ENCODE measurements at regions not wholly inside any gene's neighbourhood (a gene's known extent, or its start where the extent isn't known, plus 50 kb on each side); places are given as distances from the start of the nearest gene placed in this dataset.

DNA sequence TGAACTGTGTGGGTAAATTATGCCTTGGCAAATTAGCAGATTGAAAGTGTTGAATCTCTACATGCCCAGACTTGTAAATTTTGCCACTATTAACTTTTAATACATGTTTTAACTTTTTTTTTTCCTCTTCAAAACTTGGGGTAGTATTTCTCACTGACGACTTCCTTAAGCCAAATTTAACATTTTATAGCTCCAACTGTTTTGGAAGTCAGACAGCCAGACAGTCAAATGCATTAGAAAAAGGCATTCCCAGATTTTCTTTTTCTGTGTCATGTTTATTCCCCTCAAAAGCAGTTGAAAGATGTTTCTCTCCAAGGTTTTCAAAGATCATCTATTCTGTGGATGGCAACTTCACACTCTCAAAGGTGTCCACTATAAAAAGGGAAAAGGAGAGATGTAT lies 226.8 kb upstream of the FN1 start:
- H3K9me3 ChIP-seq (ENCODE audit: control insufficient read depth, insufficient read depth, low read length) = no peaks in the 10 kb centered on the region
- H3K36me3 ChIP-seq (ENCODE audit: control insufficient read depth, low read length) = no peaks in the 10 kb centered on the region
- H3K4me3 ChIP-seq (ENCODE audit: low read length) = no peak overlapping the region
- no peaks in the 10 kb centered on the region for H4K20me1 ChIP-seq (ENCODE audit: control insufficient read depth, insufficient read depth, low read depth, low read length)
- H3F3A ChIP-seq (ENCODE audit: control insufficient read depth, insufficient read depth) = no peaks in the 10 kb centered on the region
- TF ChIP-seq, protein P1, sequence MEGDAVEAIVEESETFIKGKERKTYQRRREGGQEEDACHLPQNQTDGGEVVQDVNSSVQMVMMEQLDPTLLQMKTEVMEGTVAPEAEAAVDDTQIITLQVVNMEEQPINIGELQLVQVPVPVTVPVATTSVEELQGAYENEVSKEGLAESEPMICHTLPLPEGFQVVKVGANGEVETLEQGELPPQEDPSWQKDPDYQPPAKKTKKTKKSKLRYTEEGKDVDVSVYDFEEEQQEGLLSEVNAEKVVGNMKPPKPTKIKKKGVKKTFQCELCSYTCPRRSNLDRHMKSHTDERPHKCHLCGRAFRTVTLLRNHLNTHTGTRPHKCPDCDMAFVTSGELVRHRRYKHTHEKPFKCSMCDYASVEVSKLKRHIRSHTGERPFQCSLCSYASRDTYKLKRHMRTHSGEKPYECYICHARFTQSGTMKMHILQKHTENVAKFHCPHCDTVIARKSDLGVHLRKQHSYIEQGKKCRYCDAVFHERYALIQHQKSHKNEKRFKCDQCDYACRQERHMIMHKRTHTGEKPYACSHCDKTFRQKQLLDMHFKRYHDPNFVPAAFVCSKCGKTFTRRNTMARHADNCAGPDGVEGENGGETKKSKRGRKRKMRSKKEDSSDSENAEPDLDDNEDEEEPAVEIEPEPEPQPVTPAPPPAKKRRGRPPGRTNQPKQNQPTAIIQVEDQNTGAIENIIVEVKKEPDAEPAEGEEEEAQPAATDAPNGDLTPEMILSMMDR (IDR thresholded peaks at IDR 0.05; ENCODE audit: low read depth, low read length, poor library complexity, severe bottlenecking) = no peak
- TF ChIP-seq EZH2phosphoT487 (IDR thresholded peaks at IDR 0.05; ENCODE audit: borderline replicate concordance, low read length) = no peak
- no peak overlapping the region for H3K27ac ChIP-seq (ENCODE audit: low read depth, low read length)
- no peak overlapping the region for H3K4me2 ChIP-seq (ENCODE audit: low read length)
- no peaks in the 10 kb centered on the region for H3K79me2 ChIP-seq (ENCODE audit: control insufficient read depth, low read length)
- H3K9me2 ChIP-seq (replicated peaks; ENCODE audit: control insufficient read depth, low read length) = no peaks in the 10 kb centered on the region
- no peaks in the 10 kb centered on the region for H3K27me3 ChIP-seq (ENCODE audit: control insufficient read depth, low read length)
- H3K4me1 ChIP-seq (ENCODE audit: control insufficient read depth, low read length) = no peaks in the 10 kb centered on the region

DNA sequence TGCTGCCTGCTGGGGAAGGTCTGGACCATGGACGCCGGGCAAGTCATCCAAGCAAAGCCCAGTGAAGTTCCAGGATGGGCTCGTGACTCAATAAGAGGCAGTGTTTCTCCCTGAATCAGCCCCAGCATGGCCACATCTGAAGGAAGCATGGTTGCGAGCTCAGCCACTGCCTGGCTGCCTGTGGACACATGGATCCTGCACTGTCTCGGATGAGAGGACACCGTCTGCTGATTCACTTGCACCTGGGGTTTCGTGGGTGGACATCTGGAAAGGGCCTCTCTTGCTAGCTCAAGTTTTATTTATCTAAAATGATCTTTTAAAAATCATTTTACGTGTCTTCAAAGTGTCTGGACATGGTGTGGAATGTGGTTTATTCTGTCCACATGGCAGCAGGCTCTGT lies 224.8 kb upstream of the FN1 start:
- Histone ChIP-seq H3K9me2 (replicated peaks; ENCODE audit: control insufficient read depth, low read length) (no peaks in the 10 kb centered on the region), H3K4me1 (ENCODE audit: control insufficient read depth, low read length) (no peaks in the 10 kb centered on the region), H3K27me3 (ENCODE audit: control insufficient read depth, low read length) (no peaks in the 10 kb centered on the region), H3K4me3 (ENCODE audit: low read length) (no peak overlapping the region), H3K79me2 (ENCODE audit: control insufficient read depth, low read length) (no peaks in the 10 kb centered on the region), H3K36me3 (ENCODE audit: control insufficient read depth, low read length) (no peaks in the 10 kb centered on the region), H4K20me1 (ENCODE audit: control insufficient read depth, insufficient read depth, low read depth, low read length) (no peaks in the 10 kb centered on the region), H3K9me3 (ENCODE audit: control insufficient read depth, insufficient read depth, low read length) (no peaks in the 10 kb centered on the region), H3F3A (ENCODE audit: control insufficient read depth, insufficient read depth) (no peaks in the 10 kb centered on the region), H3K4me2 (ENCODE audit: low read length) (no peak overlapping the region), H3K27ac (ENCODE audit: low read depth, low read length) (no peak overlapping the region)
- TF ChIP-seq EZH2phosphoT487 (IDR thresholded peaks at IDR 0.05; ENCODE audit: borderline replicate concordance, low read length) = no peak
- TF ChIP-seq, protein P1 (IDR thresholded peaks at IDR 0.05; ENCODE audit: low read depth, low read length, poor library complexity, severe bottlenecking) = no peak

DNA sequence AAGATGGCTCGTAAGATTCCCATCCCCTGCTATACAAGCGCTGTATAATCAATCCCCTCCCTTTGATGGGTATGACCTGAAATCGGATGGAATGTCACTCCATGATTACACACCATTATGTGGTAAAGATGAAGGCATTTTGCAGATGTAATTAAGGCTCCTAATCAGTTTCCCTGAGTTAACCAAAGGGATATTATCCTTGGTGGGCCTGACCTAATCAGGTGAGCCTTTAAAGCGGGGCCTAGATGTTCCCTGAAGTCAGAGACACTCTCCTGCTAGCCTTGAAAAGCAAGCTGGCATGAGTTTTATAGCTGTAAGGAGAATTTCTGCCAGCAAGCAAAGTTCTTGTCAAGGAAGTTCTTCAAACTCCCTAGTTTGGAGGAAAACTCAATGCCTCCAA lies 223.8 kb upstream of the FN1 start:
- H3K4me1 ChIP-seq (ENCODE audit: control insufficient read depth, low read length) = no peaks in the 10 kb centered on the region
- no peaks in the 10 kb centered on the region for H3K79me2 ChIP-seq (ENCODE audit: control insufficient read depth, low read length)
- no peaks in the 10 kb centered on the region for H3K9me2 ChIP-seq (replicated peaks; ENCODE audit: control insufficient read depth, low read length)
- no peak overlapping the region for H3K4me3 ChIP-seq (ENCODE audit: low read length)
- H3K36me3 ChIP-seq (ENCODE audit: control insufficient read depth, low read length) = no peaks in the 10 kb centered on the region
- no peak overlapping the region for H3K27ac ChIP-seq (ENCODE audit: low read depth, low read length)
- H3K9me3 ChIP-seq (ENCODE audit: control insufficient read depth, insufficient read depth, low read length) = no peaks in the 10 kb centered on the region
- no peak overlapping the region for H3K4me2 ChIP-seq (ENCODE audit: low read length)
- no peaks in the 10 kb centered on the region for H4K20me1 ChIP-seq (ENCODE audit: control insufficient read depth, insufficient read depth, low read depth, low read length)
- TF ChIP-seq, protein P1 (IDR thresholded peaks at IDR 0.05; ENCODE audit: low read depth, low read length, poor library complexity, severe bottlenecking) = no peak
- no peak for TF ChIP-seq EZH2phosphoT487 (IDR thresholded peaks at IDR 0.05; ENCODE audit: borderline replicate concordance, low read length)
- no peaks in the 10 kb centered on the region for H3F3A ChIP-seq (ENCODE audit: control insufficient read depth, insufficient read depth)
- H3K27me3 ChIP-seq (ENCODE audit: control insufficient read depth, low read length) = no peaks in the 10 kb centered on the region

Measured in DOHH2 (cell line).